ENCODE measurements at regions not wholly inside any gene's neighbourhood (a gene's known extent, or its start where the extent isn't known, plus 50 kb on each side); places are given as distances from the start of the nearest gene placed in this dataset.

DNA sequence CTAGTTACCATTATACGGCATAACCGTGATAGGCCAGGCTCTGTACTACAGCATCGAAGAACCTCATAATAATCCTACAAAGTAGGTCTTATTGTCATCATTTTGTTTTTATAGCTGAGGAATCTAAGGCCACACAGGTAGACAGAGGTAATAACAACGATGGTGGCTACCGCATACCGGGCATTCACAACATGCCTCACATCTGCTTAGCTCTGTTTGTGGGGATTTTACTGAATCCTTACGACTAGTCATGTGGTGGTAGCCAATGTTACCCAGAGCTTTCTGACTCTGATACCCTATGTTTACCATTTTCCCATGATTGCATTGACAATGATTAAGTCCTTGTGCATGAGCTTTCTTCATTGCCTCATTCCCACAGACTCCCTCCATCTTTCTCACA is 269.4 kb downstream of the TCF7L2 start:
- DNase-seq: no peak

DNA sequence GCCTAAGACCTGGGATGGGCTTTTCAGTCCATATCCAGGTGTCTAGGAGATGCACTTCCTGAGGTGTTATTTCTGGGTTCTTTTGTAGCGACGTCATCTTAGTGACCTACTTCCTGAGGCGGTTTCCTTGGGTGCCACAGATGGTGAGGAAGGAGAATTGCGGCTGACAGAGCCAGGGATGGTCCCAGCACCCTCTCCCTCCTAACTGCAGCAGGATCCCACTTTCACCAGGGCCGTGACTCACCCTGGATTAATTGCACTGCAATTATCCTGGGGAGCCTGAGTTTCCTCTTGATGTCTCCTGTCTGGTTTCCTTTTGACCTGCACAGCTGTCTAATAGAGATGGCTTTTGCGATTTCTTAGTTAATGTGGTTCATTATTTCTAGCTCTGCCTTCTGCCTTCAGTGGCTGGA is 271.7 kb downstream of the TCF7L2 start:
- DNase-seq: peak; percentile 33

DNA sequence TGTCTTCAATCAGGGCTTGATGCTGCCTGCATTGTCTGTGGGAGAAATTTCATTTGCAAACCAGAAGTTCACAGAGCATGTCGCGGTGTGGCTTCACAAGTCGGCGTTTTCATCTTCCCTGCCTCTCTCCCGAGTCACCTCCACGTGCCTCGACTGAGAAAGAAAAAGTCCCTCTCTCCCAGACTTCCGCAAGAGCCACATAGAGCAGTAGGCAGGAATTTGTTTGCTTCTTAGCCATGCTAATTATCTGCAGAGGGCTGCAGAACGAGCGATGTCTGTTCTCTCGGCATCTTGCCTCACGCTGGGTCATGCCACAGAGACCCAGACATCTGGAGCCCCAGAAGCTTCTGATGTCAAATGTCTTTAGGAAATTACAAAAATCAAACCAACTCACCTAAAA is 272.2 kb downstream of the TCF7L2 start:
- DNase-seq: no peak

DNA sequence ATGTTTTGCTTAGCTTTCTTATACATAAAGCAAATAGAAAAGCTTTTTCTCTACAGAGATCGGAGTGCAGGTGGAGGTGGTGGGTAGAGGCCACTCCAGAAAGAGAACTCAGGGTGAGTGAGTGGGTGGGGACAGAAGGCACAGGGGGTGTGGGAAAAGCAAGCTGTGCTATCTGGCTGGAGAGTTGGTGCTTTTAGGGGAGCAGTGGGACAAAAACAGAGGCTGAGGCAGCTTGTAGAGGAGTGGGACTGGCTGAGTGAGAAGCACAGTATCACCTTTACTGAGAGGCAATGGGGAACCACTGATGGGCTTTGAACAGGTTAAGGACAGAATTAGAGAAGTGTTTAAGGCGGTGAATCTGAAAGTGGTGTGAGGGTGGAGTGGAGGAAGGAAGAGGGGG is 275.3 kb downstream of the TCF7L2 start:
- no peak for DNase-seq

DNA sequence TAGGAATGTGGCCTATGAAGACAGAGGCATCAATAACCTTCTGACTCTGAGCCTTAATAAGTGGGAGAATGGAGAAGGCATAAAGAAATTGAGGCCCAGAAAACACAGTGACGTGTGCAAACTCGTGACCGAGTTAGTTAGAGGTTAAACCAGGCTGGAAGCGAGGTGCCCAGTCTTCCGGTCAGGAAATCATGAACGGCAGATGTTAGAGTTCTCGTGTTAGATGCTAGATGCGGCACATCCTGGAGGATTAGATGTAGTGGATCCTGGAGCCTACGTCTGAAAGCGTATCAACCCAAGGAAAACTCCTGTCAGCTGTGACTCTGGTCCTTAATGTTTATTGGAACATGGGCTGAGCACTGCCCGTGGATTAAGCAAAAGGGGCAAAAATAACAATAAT is 275.9 kb downstream of the TCF7L2 start:
- DNase-seq: no peak

DNA sequence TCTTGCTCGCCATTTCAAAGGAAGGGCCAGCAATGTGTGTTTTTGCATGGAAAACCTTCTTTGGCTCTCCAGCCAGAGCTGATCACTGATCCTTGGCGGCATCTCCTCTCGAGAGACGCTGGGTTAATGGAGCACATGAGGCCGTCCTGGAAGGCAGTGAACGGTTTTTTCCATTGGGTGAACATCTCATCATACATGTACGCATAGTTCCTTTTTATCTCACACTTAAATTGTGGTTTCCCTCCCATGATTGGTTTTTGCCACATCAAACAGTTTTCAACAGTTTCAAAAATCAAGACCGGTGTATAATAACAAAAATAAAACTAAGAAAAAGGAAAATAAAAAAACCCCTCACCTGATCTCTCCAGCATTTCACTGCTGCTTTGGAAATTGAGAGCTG is 276.4 kb downstream of the TCF7L2 start:
- no peak for DNase-seq

DNA sequence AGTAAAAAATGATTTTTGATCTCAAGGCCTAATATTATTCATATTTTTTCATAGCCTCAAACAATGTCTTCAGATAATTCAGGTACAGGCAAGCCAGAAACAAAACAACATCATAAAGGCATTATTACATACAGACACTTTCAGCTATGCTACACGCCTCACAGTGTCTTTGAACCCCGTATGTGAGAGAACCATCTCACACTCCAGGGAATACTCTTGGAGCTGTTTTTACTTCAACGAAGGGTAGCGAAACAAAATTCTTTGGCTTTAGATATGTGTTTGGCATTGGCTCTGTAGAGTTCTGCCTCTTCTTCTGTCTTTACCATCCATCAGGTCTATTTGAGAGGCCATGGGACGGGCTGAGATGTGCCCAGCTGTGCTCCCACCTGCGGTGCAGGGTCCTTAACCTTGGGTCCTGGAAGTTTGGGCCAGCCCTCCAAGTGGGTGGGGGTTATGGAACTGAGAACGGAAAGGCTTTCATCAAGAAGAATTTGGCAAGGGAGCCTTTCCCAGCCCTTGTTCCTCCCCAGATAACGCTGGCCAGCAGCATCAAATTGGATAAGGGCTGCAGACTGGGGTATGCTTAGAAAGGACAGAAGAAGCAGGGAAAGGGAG is 276.9 kb downstream of the TCF7L2 start:
- DNase-seq: no peak

DNA sequence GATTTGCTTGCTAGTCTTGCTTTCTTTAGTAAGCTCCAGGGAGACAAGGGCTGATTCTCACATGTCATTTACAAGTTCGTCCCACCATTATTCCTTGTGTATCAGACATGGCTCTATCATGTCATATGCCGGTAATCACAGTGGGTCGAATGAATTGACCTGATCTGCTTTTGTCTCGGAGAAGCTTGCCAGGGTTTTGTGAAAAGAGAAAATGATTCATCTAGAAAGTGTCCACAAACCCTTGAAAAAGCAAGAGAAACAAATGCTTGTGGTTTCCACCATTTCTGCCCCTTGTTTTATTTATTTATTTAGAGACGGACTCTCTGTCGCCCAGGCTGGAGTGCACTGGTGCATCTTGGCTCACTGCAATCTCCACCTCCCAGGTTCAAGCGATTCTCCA is 278.5 kb downstream of the TCF7L2 start:
- no peak for DNase-seq

DNA sequence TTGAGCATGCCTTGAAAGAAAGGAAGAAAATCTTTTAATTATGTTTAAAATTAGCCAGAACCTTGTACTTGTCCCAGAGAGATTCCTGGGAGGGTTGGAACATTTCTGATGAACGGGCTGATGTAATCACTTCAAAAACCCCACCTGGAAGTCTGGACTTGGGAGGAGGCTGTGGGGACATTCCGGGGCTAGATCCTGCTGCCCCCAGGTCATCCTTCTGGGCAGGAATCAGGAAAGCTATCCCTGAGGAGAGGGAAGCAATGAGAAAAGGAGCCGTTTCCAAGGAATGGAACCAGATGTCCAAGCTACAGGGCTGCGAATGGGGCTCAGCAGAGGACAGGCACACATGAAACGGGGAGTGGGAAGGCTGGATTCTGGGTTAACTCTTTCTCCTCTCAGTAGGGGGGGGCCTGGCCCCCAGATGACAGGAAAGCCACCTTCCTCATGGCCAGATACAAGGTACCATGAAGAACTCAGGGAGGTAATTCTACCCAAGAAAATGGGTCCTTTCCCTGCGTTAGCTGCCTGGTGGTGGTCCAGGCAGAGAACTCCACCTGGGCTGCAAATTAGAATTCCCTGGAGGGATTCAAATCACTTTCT is 280.1 kb downstream of the TCF7L2 start:
- no peak for DNase-seq

DNA sequence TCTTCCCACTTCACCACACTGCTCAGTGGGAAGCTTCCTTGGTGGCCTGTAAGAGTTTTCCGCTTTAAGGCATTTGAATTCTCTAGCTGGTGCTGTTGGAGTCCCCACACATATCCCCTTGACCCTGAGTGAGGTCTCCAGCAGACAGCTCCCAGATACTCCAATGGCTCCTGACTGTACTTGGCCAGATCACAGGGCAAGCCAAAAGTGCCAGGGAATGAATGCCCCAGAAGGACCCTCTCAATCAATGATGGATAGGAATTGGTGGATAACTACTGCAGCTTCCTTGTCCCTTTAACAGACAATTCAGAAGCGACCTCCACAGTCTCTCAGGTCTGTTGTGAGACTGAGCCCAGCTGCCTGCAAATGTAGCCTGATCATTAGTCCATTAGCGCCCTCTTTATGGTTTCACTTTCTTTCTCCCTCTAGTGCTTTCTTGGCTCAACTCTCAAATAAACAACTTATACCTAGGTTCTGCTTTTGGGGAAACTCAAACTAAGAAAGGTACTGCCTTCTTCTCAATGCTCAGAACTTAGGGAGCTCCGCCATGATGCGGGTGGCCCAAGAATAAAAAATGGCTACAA is 283.0 kb downstream of the TCF7L2 start:
- no peak for DNase-seq

DNA sequence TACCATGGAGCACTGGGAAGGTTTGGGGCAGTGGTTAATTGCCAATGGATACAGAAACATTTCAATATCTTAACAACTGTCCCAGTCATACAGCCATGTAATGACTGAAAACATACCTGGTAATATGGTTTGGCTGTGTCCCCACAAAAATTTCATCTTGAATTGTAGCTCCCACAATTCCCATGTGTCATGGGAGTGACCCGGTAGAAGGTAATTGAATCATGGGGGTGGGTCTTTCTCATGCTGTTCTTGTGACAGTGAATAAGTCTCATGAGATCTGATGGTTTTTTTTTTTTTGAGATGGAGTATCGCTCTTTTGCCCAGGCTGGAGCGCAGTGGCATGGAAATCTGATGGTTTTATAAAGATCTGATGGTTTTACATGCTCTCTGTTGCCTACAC is 284.4 kb downstream of the TCF7L2 start:
- no peak for DNase-seq

DNA sequence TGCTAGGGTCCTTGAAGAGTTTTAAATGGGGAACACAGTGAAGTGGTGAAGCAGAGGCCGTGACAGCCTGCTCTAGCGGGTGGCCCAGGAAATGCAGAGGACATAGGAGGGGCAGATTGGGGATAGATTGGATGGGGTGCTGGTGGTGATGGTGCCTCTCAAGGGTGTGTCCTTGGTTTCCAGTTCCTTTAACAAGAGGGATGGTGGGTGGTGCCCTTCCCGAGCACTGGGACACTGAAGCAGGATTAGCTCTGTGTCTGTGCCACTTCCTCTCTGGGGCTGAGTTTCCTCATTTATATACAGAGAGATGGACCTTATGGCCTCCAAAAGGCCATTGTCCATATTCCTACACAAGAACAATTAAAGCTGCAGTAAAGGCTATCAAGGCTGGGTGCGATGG is 285.5 kb downstream of the TCF7L2 start:
- no peak for DNase-seq

DNA sequence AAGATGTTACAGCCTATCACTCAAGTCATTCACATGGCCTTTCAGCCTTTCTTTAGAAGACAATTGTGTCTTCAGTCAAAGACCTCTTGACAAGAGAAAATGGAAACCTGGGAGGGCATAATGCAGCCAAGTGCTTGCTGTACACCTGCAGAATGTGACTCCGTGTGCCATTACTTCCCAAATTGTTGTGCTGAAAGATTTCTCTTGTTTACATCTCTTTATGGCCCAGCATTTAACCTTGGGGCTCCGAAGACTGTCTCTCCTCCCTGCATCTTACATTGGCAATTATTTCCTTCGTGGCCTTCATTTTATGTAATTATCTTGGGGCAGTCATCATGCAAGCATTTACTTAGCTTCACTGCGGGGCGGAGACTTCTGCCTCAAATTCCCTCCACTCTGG is 287.0 kb downstream of the TCF7L2 start:
- DNase-seq: no peak

DNA sequence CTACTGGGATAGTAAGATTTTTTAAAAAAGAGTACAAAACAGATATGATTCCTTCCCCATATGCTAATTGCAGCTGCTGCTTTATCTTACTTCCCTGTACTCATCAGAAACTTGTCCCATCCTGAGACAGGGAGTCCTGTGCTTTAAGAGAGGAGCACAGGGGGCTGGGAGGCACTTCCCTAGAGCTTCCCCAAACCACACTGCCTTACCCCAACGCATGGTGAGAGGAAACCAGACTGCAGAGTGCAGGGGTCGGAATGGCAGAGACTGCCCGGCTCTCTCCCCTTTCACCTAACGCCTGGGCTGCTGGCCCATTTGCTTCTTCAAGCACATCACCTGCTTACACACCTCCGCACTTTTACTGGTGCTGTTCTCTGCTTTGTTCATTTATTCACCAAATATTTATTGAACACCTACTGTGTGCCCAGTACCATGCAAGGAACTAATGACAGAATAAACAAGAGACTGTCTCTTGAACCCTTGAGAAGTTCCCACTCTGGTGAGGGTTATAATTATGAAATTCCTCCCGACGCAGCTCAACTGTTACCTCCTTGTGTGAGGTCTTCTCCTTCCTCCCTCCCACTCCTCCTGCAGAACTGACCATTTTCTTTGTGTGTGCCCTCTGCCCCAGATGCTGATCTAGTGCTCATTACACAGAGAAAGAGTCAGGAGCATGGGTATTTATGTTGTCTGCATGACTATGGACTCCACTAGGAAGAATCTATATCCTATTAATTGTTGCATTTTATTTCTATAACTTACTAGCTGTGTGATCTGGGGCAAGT is 289.7 kb downstream of the TCF7L2 start:
- DNase-seq: no peak

DNA sequence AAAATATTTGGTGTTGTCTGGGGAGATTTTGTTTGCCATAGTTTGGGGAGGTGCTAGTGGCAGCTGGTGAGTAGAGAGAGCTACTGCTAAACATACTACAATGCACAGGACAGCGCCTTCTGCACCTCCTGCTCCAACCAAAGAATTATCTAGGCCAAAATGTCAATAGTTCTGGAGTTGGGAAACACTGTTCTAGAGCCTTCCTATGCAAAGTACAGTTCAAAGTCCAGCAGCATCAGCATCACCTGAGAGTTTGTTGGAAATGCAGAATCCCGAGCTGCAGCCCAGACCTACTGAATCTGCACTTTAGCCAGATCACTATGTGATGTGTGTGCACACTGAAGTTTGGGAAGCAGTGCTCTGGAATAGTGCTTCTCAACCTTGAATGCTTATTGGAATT is 290.7 kb downstream of the TCF7L2 start:
- no peak for DNase-seq

DNA sequence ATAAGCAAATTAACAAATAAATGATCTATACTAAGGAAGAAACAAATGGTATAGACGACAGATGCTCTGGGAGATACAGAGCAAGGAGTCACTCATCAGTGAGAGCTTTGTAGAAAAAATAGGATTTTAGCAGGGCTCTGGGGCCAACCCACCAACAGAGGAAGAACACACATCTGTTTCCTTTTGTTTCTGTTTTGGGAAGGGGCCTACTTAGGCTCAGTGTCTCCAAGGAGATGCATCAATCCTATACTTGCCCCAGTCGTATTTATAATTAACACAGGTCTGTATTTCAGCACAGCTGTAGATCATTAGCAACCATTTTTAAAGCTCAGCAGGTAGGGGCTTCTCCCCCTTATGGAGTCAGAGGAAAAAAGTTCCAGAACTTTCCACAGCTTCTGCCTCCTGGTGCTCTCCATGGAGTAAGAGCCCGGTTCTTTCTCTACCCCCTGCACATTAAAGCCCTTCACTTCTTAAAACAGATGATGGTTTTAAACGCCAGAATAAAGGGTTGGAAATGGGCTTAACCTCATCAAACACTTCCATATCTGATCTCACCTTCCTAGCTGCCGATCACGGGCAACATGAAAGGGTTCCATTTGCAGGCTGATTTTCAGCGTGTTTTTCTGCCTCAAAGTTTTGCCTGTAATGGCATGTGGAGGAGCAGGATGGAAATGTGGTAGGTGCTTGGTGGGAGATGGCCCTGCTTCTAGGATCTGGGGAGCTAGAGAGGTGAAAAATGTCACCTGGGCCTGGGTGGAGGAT is 291.7 kb downstream of the TCF7L2 start:
- no peak for DNase-seq

DNA sequence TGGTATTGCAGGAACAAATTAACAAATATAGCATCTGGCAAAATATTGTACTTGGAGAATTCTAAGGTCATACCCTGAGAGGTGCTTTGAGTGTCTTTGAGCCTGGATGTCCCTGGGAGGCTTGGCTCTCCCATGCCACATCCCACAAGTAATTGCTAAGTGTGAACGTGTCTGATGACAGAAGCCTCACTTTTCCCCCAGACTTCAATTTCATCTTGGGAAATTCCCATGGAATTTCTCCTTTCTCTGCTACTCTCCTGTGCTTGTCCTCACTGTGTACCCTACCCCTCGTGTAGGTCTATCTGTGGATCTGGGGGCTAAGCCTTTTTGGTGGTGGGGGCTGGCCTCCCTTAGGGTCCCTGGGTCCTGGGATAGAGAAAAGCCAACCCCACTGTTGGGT is 293.3 kb downstream of the TCF7L2 start:
- no peak for DNase-seq

DNA sequence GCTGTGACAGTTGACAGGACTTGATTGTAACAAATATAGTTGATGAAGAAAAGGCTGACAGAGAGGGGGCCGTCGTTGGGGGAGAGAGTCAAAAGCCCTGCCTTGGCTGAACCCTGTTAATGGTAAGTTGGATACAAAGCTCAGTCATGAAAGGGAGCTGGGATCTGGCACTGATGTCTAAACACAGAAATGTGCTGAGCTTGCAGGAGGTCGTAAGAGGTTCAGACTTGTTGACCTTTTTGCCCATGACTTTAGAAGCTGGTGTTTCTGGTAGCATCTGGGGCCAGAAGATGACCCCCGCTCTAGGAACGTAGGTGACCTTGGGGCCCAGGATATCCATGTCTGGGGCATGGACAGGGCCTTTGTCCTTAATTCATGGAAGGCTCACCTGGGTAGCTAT is 294.7 kb downstream of the TCF7L2 start:
- no peak for DNase-seq

DNA sequence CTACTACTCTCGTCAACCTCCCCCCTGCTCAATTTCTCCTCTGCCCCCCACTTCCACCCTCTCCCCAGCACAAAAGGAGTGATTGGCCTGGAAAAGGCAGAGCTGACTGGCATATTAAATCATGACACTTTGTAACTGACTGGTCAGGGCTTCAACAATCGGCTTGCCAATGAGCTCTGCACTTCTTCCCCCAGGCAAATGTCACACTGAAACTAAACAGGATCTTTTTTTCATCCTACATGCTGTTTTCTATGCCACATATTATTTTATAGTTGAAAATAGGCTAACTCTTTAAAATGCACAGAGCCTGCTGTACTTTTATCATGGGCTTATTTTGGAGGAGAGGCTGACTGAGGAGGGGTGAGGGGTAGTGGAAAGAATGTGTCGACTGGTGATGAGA is 295.2 kb downstream of the TCF7L2 start:
- no peak for DNase-seq

DNA sequence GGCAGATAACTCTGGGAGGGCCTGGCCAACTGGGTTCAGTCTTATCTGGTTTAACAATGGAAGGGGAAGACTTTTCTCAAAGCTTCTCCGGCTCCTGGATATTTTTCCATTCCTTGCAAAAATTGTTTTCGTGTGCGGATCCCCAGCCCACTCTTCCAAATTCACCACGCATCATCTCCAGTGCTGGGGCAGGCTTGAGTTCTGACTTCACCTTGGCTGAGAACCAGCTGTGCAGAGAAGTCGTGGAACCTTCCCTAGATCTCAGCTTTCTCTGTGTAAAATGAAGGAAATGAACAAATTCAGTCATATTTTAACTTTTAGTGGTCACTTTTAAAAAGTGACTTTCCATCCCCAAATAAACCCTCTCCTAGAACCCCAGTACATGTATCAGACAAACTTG is 297.0 kb downstream of the TCF7L2 start:
- DNase-seq: no peak

DNA sequence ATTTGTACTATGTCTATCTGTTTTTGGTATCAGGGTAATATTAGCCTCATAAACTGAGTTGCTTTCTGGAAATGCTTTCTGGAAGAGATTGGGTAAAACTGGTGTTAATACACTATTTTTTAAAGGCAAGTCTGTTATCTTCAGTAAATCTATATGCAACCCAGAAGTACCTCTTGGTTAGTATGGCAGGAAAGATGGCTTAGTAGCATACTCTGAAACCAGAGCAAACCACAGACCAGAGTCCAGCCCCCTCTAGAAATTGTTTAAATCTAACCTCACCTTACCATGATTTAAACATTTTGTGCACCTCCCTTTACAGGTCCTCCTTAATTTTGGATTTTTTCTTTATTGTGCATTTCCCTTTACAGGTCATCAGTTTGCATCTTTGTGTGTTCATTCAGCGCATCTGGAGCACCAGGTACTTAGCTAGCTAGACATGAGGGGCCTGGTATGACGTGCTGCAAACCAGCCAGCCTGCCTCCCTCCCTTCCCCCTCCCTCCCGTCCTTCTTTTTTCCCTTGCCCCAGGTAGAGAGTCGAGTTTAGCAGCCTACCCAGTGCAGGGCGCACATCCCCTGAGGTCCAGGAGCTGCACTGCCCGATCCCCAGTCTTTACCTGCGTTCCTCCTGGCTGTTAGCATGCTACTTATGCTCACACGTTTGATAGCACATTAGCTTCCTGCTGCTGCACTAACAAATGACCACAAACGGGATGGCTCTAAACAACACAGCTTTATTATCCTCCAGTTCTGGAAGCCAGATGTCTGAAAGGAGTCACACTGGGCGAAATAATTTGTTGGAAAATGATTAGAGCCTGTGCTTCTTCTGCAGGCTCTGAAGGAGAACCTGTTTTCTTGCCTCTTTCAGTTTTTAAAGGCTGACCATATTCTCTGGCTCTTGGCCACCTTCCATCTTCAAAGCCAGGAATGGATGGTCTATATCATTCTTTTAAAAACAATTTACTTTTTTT is 299.9 kb upstream of the HABP2 start:
- no peak for DNase-seq

DNA sequence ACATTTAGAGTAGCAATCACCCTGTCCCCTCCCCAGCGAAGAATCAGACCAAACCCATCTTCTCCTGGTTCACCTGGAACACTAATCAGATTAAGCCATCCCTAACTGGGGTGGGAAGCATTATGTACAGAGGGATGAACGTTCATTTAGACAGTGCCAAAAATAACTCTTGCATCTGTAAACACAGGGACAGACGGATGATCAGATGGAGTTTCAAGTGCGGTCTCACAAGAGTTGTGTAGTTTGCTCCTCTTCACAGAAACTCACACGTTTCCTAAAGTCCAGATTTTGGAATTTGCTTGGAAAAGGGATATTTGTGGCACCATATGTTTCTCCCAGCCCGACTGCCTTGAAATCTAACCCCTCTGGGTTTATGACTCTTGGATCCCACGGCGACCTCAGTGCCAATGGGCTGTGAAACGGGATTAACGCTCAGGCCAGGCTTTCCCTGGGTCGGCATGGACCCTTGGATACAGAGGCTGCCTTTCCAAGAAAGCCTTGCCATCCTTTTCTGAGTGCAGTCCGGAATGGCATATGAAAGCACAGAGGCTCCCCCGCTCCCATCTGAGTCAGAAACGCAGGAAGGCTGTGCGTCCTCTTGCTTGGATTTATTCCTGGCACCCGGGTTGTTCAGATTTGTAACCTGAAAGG is 293.2 kb upstream of the HABP2 start:
- DNase-seq: no peak

All from T1000 (cell line).